ENCODE measurements at regions not wholly inside any gene's neighbourhood (a gene's known extent, or its start where the extent isn't known, plus 50 kb on each side); places are given as distances from the start of the nearest gene placed in this dataset.
"Not testable (repeated sequence)": the region's sequence is repeated elsewhere in the genome, so short reads cannot be mapped to it uniquely, and the experiment has no call there.

DNA sequence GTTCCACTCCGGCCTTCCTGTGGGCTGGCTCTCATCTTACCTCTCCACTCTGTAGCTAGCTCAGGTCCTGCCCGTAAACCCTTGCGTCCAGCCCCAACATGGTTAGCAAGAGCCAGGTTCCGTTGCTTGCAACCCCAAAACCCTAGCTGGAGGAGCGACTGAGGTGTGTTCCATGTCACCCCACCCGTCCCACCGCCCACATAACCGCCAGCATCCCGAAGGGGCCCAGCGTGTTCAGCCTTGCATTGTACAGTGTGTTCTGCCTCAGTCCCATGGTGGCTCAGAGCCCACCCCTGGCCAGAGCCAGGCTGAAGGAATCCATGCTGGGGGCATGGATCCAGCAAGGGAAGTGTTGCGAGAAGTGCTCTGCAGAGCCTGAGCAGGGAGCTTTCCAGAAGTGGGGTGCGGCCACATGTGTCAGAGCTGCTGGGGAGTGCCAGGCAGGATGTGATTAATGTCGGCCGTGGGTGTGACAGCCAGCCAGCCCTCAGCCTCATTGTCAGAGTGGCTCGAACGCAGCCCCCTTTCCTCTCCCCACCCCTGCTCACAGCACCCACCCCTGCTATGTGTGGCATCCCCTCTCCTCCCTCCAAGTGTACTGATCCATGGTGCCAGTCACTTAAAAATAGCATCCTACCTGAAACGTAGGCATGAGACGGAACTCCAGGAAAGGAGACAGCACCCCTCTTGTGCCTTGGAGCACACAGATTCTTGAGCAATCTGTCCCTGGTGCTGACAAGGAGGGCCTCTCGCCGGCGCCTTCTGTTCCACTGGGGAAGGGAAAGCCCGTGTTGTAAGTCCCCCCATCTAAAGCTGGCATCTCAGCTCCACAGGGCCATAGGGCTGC, 158.9 kb downstream of the OR4M2 start:
- DNase-seq (ENCODE audit: extremely low read depth, low read depth) = peak; percentile 90

DNA sequence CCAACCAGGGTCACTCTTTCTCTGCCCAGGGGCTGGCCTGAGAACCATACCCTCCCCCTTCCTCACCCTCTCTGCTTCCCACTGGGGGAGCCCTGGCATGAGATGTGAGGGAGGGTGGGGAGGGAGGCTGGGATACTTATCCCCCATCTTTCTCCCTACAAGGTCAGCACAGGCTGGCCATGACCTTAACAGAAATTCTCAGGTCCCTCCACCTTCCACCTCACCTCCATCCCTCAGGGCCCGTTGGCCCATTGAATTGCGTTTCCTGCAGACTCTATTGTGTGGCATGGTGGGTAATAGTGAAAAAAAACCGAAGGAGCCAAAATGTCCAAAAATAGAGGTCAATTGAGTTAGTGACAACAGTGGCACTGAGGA, 159.5 kb downstream of the OR4M2 start:
- no peak for DNase-seq (ENCODE audit: extremely low read depth, low read depth)

DNA sequence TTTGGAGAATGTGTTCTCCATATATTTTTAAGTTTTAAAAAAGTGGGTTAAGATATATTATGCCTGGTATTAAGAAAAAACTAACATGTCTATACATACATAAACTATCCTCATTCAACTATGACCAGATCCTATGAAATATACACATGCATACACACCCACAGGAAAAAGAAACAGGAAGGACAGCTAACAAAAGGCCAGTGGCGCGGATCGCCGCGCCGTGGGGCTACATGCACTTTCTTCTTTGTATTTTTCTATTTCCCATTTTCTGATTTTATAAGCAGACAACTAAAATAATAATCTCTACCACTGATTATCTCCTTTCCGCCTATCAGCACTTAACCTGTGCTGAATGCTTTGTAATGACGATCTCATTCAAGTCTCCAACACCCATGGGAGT, 160.1 kb downstream of the OR4M2 start:
- DNase-seq (ENCODE audit: extremely low read depth, low read depth) = no peak

DNA sequence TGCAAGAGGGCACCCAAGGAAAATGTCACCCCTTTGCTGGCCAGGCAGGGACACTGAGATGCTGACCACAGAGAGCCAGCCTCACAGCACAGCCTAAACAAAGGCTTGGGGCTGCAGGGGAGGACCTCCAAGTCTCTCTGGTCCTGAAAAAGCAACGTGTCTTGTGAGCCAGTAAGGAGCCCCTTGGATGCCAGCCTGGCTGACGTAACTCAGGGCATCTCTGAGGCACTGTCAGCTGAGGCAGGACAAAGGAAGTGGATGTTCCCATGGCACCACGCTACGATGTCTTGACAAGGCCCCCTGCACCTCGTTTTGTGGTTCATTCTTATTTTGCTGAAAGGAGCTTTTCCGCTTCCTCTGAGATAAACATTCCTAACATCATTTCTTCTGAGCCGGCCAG, 160.7 kb downstream of the OR4M2 start:
- no peak for DNase-seq (ENCODE audit: extremely low read depth, low read depth)

DNA sequence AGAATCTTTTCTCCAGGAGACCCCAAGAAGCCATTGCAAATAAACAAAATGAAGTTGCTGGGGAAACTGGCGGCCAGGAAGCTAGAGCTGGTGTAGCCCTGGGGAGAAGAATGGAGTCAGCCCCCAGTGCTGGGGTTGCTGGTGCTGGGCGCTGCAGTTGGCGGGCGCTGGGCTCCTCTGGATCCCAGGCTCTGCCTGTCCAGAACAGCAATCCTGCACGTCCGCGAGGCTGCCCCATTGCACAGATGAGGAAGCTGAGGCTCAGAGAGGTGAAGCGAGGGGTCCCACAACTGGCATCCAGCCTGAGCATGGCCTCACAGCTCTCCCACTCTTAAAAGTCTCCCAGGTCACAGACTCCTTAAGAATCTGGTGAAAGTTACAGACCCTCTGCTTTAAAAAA, 161.1 kb downstream of the OR4M2 start:
- no peak for DNase-seq (ENCODE audit: extremely low read depth, low read depth)

DNA sequence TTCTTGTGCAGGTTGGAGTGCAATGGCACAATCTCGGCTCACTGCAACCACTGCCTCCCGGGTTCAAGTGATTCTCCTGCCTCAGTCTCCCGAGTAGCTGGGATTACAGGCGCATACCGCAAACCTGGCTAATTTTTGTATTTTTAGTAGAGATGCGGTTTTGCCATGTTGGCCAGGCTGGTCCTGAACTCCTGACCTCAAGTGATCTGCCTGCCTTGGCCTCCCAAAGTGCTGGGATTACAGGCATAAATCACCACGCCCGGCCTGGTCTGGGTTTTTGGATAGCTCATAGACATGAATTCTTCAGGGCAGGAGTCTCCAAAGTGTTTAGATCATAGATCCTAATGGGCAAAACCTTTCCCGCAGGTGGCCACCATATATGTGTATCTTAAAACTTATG, 162.0 kb downstream of the OR4M2 start:
- DNase-seq (ENCODE audit: extremely low read depth, low read depth) = not testable (repeated sequence)

DNA sequence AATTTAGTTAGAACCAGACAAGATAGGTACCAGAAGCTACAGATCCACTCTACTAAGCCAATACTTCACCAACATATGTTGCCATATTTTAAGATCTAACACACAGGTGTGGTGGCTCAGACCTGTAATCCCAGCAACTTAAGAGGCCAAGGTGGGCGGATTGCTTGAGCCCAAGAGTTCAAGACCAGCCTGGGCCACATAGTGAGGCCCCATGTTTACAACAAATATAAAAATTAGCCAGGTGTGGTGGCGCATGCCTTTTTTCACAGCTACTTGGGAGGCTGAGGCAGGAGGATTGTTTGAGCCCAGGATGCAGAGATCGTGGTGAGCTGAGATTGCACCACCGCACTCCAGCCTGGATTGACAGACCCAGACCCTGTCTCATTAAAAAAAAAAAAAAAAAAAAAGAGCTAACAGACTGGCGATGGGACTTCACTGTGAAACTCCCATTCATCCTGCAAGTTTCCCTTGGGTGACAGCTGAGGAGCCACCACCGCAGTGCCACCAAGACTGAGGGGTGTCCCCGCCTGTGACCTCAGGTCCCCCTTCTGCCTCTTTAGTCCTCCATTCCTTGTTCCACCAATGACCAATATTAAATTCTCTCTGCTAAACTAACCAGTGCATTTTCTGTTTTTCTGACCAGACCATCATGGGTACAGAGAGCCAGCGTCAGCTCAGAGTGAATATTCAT, 163.3 kb downstream of the OR4M2 start:
- DNase-seq (ENCODE audit: extremely low read depth, low read depth) = no peak

DNA sequence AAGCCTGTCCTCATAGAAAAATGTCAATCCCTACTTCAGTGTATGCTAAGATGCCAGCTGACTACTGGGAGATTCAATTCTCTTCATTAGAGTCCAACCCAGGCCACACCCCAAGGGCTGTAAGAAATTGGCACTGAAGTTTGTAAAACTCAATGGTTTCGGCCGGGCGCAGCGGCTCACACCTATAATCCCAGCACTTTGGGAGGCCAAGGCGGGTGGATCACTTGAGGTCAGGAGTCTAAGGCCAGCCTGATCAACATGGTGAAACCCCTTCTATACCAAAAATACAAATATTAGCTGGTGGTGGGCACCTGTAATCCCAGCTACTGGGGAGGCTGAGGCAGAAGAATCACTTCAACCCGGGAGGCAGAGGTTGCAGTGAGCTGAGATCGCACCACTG, 169.2 kb downstream of the OR4M2 start:
- not testable (repeated sequence) for DNase-seq (ENCODE audit: extremely low read depth, low read depth)

DNA sequence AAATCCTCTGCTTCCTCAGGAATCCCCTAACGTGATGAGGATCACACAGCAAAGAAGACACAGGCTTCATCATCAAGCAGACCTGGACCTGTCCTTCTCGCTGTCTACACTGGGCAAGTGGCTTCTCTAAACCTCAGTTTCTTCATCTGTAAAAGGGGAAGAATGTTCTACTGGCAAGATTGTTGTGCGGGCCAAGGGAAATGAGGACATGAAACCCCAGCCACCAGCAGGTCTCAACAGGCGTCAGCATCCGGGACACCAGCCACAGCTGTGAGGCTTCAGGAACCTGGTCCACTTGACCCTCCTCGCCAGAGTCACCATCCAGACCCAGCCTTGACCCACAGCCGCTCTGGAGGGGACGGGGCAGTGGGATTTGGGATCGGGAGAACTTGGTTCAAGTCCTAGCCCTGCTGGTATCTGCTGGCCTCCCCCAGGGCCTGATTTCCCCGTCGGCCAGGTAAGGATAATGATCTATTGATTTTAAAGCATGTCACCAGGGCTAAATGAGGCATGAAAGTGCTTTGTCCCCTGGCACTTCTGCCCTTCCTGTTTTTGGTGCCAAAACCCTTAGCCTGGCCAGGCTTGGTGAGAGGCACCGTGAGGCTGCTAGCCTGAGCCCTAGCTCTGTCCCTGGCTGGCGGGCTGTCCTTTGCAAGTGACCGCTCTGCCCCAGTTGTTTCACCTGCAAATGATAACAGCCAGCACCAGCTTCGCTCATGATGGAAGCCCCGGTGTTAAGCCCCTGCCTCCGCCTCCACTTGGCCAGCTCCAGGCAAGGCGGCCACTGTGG, 170.4 kb downstream of the OR4M2 start:
- not testable (repeated sequence) for DNase-seq (ENCODE audit: extremely low read depth, low read depth)

DNA sequence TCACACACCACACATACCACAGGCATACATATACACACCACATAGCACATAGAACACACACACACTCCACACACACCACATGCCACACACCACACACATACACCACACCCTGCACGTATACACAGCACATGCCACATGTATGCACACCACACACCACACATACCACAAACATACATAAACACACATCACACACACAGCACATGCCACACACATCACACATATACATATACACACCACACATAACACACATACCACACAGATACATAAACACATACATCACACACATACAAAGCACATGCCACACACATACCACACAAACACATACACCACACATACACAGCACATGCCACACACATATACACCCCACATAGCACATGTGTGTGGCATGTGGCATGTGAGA, 171.1 kb downstream of the OR4M2 start:
- no peak for DNase-seq (ENCODE audit: extremely low read depth, low read depth)

DNA sequence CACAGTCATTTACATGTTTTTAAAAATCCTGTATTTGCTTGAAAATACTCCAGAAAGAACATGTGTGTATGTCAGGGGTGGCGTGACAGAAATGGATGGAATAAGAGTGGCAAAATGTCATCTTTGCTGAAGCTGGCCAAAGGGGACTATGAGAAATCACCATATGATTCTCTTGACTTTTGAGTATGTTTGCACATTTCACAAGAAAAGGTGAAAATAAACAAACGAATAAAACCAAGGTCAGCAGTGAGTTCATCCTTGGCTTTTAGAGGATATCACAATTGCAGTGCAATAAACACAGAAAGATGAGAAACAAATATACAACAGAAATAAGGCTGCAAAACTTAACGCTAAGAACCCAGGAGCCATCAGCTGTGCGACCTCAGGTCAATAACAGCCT, 171.7 kb downstream of the OR4M2 start:
- DNase-seq (ENCODE audit: extremely low read depth, low read depth) = peak; percentile 73

DNA sequence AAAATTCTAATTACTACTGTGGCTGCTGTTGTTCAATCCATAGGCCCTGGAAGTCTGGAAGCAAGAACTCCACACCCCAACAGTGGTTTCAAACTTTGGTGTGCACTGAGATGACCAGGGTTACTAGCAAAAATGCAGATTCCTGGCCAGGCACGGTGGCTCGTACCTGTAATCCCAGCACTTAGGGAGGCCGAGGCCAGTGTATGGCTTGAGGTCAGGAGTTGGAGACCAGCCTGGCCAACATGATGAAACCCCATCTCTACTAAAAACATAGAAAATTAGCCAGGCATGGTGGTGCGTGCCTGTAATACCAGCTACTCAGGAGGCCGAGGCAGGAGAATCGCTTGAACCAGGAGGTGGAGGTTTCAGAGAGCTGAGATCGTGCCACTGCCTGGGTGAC, 172.2 kb downstream of the OR4M2 start:
- DNase-seq (ENCODE audit: extremely low read depth, low read depth) = not testable (repeated sequence)

DNA sequence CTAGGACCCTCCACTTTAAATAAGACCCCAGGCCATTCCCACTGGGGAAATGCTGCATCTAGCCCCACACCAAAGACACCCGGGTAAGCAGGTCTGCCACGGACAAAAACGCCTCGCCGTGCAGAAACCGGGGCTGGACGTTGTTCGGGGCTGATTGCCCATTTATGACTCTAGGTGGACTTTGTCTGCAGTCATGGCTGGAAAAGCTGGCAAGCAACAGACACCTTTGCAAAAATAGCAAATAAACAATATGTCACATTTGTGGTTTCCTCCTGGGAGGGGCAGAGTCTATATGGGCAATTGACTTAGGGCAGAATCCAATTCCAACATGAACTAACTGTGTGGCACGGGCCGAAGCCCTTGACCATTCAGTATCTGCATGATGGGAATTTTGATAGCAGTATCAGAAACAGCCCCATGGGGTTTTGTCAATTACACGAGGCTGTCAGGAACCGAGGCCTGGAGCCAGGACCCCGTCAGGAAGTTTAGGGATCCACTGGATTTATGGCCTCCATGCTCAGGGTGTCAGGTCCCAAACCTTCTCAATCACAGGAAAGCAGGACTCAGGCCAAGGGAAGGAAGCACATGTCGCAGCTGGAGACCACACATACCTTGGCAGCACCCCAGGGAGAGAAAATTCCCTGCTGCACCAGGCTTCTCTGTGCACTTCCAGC, 172.8 kb downstream of the OR4M2 start:
- DNase-seq (ENCODE audit: extremely low read depth, low read depth) = not testable (repeated sequence)

DNA sequence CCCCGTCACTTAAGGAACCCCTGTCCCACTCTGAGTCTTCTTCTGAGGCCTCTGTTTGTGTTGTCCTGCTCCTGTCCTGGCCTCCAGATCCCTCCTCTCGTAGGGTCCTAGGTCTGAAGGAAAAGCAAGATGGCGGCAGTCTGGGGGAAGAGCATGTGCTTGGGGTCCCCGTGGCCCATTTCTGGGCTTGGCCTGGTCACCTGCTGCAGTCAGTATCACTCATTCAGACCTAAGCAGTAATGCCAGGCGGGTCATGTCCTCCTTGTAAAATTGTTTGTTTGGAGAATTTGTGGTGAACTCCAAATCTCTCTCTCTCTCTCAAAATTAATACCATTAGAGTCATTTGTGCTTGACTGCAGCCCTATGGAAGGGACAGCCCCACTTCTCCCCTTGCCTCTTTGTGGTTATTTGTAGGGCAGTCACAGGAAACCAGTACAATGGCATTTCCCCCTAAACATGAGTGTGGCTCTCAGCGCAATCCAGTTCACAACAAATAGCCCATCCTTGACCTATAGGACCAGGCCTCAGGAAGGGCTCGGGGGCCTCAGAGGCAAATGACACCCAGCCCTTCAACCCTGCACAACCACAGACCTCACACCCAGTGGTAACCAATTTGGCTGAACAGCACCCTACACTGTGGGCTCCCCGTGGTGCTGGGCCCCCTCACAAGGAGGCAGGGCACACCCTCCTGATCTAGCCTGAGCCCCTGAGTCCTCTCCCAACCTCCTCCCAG, 173.5 kb downstream of the OR4M2 start:
- DNase-seq (ENCODE audit: extremely low read depth, low read depth) = no peak

DNA sequence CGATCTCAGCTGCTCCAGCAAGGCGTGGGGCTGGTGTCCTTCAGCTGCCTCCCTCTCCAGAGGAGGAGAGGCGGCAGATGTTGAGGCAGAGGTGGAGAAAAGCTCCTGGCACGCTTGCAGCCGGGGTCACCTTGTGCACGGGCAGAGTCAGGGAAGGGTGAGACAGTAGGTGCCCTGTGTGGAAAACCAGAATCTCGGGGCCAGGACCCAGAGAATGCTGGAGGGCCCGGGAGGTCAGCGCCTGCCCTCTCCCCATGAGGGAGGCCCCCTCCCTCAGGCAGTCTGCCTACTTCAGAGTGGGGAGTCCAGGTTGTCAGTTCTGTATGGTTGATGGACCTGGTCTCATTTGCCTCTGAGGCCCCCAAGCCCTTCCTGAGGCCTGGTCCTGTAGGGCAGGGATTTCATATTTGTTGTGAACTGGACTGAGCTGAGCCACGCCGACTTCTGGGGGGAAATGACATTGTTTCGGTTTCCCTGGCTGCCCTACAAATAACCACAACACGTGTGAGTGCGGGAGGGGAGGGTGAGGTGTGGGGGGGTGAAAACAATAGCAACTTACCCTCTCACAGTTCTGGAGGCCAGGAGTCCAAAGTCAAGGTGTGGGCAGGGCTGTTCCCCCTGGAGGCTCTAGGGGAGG, 174.2 kb downstream of the OR4M2 start:
- DNase-seq (ENCODE audit: extremely low read depth, low read depth) = not testable (repeated sequence)

DNA sequence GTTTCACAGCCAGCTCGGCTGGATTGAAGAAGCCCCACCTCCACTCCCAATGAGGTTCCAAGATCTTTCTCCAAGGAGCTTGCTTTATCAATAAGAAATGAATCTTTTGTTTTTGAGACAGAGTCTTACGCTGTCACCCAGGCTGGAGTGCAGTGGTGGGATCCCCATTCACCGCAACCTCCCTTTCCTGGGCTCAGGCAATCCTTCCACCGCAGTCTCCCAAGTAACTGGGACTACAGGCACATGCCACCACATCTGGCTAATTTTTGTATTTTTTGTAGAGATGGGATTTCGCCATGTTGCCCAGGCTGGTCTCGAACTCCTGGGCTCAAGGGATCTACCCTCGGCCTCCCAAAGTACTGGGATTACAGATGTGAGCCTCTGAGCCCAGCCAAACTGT, 175.3 kb downstream of the OR4M2 start:
- DNase-seq (ENCODE audit: extremely low read depth, low read depth) = not testable (repeated sequence)

DNA sequence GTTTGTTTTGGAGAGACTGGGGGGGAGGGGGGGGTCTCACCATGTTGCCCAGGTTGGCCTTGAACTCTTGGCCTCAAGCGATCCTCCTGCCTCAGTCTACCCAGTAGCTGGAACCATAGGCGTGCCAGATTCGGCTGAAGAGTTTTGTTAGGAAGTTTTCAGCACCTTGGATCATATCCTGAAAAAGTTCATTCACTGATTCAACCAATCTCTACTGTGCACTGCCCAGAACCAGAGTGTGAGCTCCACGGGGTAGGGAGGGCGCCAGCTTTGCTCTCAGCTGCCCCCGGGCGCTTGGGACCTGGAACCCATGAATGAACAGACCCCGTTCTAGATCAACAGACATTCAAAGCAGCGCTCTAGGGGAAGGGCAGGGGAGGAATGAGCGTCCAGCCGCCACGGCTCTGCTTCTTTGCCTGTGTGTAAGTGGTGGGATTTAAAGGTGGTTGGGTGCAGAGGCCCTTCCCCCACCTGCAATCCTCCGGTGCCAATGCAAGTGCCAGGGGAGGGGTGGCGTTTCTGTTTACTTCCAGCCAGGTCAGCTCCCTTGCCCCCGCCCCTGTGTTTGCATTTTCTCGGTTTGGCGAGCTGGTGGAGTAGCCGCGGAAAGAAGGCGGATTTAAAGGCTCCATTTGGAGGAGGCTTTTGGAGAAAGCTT, 176.2 kb downstream of the OR4M2 start:
- DNase-seq (ENCODE audit: extremely low read depth, low read depth) = not testable (repeated sequence)

DNA sequence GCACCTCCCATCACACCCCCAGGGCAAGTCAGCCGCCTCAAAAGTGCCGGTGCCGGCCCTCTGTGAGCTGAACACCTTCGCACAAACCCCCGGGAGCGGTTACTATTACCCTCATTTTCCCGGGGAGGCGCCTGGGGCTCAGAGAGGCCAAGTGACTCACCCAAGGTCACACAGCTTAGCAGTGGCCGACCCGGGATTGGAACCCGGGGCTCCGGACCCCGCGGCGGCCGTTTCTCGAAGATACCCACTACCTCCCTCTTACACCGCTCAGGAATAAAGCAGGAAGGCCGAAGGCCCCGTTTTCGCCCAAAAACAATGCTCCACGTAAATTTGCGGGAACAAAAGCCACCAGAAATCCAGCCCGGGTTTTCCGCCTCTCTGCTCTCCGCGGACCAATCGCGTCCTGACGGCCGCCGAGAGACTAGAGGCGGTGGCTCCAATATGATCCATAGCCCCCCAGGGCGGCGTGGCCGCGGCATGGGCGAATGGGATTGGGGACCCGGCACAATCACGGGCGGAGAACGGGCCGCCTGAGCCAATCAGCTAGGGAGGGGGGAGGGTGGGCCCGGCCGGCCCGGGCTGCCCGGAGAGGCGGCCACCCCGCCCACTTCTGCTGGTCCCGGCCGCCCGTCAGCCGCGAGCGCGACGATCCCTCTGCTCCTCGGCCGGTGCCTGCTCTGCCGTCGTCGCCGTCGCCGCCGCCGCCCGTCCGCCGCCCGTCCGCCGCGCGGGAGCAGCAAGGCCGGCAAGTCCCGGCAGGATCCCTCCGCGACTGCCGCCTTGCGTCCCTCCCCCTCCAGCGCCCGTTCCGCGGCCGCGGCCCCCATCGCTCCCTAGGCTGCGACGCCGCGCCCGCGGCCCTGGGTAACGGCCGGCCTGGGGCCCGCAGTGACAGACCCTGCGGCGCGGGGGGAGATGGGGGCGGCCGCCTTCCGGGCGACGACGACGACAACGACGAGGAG, 177.0 kb downstream of the OR4M2 start:
- DNase-seq (ENCODE audit: extremely low read depth, low read depth) = no peak

Data from NCI-H460 (cell line).